ENCODE measurements at regions not wholly inside any gene's neighbourhood (a gene's known extent, or its start where the extent isn't known, plus 50 kb on each side); places are given as distances from the start of the nearest gene placed in this dataset.
"Not testable (repeated sequence)": the region's sequence is repeated elsewhere in the genome, so short reads cannot be mapped to it uniquely, and the experiment has no call there.

DNA sequence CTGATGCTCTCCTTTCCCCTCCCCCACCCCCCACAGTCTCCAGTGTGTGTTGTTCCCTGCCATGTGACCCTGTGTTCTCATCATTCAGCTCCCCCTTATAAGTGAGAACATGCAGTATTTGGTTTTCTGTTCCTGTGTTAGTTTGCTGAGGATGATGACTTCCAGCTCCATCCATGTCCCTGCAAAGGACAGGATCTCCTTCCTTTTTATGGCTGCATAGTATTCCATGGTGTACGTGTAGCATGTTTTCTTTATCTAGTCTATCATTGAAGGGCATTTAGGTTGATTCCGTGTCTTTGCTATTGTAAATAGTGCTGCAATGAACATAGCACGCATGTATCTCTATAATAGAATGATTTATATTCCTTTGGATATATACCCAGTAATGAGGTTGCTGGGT, 162.3 kb downstream of the ERMARD start:
- DNase-seq; H3K27ac ChIP-seq (ENCODE audit: low read depth in 1 of 3, low read length in 2 of 3); H3K36me3 ChIP-seq (ENCODE audit: control insufficient read depth in 3 of 3, insufficient read depth in 2 of 3, low read depth in 1 of 3, low read length in 3 of 3); FAIRE-seq; H3K9me3 ChIP-seq (ENCODE audit: control insufficient read depth in 2 of 2, insufficient read depth in 1 of 2, low read depth in 1 of 2, low read length in 1 of 2); H3K4me3 ChIP-seq (ENCODE audit: low read depth in 1 of 3, low read length in 3 of 3); H3K27me3 ChIP-seq (ENCODE audit: control insufficient read depth in 3 of 3, insufficient read depth in 3 of 3, low read length in 3 of 3); H3K4me1 ChIP-seq (ENCODE audit: control insufficient read depth in 3 of 3, insufficient read depth in 2 of 3, low read depth in 1 of 3, low read length in 2 of 3): not testable (repeated sequence)
- WGBS, 3 donors = 92 to 94% (median 93%) methylated on average over 3 of the region's 3 CpGs

DNA sequence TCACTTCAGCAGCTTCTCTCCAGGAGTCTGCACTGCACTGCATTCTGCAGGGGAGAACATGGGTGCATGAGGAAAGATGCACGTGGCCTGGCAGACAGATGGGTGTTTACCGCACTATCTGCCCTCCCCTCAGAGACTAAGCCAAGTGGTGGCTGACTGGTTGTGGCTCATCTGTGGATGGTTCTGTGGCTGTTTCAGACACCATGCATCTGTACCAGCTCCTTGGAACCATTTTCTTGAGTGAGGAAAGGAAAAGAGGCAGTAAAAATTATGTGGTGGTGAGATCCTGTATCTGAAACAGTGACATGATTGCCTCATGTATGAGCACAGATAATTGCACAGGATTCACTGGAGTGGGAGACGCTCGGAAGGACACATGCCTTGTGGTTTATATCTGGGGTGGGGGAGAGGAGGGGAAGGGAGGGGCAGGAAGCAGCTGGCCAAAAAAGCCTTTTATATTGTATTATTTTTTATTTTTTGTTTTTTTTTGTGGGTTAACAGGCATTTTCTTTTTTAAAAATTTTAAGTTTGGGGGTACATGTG, 161.7 kb downstream of the ERMARD start:
- Histone ChIP-seq H3K4me3 (ENCODE audit: low read depth in 1 of 3, low read length in 3 of 3) (no peak overlapping the region), H3K4me1 (ENCODE audit: control insufficient read depth in 3 of 3, insufficient read depth in 2 of 3, low read depth in 1 of 3, low read length in 2 of 3) (no peaks in the 10 kb centered on the region), H3K9me3 (ENCODE audit: control insufficient read depth in 2 of 2, insufficient read depth in 1 of 2, low read depth in 1 of 2, low read length in 1 of 2) (peaks cover 0 to 1% of the 10 kb centered on the region in 2 donors), H3K27me3 (ENCODE audit: control insufficient read depth in 3 of 3, insufficient read depth in 3 of 3, low read length in 3 of 3) (no peaks in the 10 kb centered on the region), H3K36me3 (ENCODE audit: control insufficient read depth in 3 of 3, insufficient read depth in 2 of 3, low read depth in 1 of 3, low read length in 3 of 3) (no peaks in the 10 kb centered on the region), H3K27ac (ENCODE audit: low read depth in 1 of 3, low read length in 2 of 3) (no peak overlapping the region)
- no peak for FAIRE-seq
- 56 to 70% (median 61%) methylated on average over 4 of the region's 4 CpGs for WGBS, 3 donors
- DNase-seq = no peak

DNA sequence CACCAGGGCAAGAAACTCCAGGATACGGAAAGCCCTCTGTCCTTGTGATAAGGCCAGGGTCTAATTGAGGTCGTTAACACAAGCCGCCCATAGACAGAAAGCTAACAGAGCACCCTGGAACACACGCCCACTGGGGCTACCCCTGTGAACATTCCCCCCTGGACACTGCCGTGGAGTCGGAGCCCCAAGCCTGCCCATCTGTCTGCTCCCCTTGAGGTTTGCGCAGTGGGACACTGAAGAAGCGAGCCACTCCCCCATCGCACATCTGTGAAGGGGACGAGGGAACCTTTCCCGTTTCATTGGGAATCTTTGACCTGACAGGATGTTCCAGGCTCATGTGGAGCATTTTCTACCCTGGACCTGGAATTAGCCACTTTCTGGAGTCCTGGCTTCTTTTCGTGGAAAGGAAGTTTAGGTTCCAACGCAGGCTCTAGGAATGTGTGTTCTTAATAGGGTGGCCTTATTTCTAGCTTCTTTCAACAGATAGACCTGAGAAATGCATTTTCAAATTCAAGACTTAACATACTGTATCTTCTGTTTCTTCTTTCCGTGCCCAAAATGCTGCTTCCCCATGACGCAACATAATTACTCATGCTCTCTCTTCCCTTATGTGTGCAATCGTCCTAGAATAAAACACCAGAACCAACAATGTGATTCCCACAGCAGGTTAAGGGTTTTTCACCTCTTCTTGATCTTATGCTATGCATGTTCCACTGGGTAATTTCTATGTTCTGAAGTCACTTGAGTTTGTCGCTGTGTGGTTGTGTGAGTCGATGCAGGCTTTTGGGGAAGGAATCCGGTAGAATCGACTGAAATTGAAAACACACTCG, 161.1 kb downstream of the ERMARD start:
- no peaks in the 10 kb centered on the region for H3K4me1 ChIP-seq (ENCODE audit: control insufficient read depth in 3 of 3, insufficient read depth in 2 of 3, low read depth in 1 of 3, low read length in 2 of 3)
- 78 to 84% (median 79%) methylated on average over 21 of the region's 21 CpGs for WGBS, 3 donors
- H3K27ac ChIP-seq (ENCODE audit: low read depth in 1 of 3, low read length in 2 of 3) = no peak overlapping the region
- DNase-seq = no peak
- peaks cover 0 to 1% of the 10 kb centered on the region in 2 donors for H3K9me3 ChIP-seq (ENCODE audit: control insufficient read depth in 2 of 2, insufficient read depth in 1 of 2, low read depth in 1 of 2, low read length in 1 of 2)
- no peaks in the 10 kb centered on the region for H3K27me3 ChIP-seq (ENCODE audit: control insufficient read depth in 3 of 3, insufficient read depth in 3 of 3, low read length in 3 of 3)
- no peak overlapping the region for H3K4me3 ChIP-seq (ENCODE audit: low read depth in 1 of 3, low read length in 3 of 3)
- FAIRE-seq = no peak
- H3K36me3 ChIP-seq (ENCODE audit: control insufficient read depth in 3 of 3, insufficient read depth in 2 of 3, low read depth in 1 of 3, low read length in 3 of 3) = no peaks in the 10 kb centered on the region

DNA sequence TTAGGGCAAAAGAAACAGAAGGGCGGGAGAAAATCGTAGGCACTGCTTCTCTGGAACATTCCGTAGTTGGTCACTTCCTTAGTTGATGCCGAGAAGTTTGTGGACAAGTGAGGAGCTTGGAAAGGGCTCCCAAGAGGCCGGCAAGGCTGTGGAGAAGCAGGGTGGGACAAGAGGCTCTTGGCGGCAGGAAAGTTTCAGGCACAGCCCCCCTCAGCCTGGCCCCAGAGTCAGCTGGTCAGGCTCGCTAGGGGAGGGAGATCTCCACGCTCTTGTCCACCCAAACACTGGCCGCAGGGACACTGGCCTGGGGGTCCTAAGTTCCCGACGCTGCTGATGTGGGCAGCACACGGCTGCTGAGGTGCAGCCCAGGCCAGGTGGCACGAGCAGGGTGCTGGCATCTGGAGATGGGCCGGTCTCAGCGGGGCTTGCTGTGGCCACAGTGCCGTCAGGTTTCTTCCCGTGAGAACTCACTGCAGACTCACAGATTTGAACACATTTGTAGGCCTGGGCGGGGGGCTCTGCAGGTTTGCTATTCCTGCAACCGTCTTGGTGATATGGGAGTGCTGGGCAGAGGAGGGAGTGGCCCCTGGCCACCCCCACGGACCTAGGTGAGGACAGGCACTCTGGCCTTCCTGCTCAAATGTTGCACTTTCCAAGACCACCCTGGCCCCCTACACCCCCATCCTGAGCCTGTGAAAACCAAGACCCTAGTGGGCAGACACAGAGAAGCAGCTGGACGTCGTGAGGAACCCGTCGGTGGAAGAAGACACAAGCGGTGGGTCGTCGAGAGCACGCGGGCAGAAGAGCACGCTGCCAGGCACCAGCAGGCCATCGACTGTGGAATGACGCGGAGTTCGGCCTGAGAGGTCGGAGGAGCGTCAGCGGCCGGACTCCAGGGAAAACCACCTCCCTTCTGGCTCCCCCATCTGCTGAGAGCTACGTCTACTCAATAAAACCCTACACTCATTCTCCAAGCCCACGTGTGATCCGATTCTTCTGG, 160.1 kb downstream of the ERMARD start:
- H3K4me1 ChIP-seq (ENCODE audit: control insufficient read depth in 3 of 3, insufficient read depth in 2 of 3, low read depth in 1 of 3, low read length in 2 of 3) = no peaks in the 10 kb centered on the region
- no peak overlapping the region for H3K27ac ChIP-seq (ENCODE audit: low read depth in 1 of 3, low read length in 2 of 3)
- no peaks in the 10 kb centered on the region for H3K27me3 ChIP-seq (ENCODE audit: control insufficient read depth in 3 of 3, insufficient read depth in 3 of 3, low read length in 3 of 3)
- H3K36me3 ChIP-seq (ENCODE audit: control insufficient read depth in 3 of 3, insufficient read depth in 2 of 3, low read depth in 1 of 3, low read length in 3 of 3) = no peaks in the 10 kb centered on the region
- 87 to 90% (median 89%) methylated on average over 41 of the region's 41 CpGs for WGBS, 3 donors
- no peak for DNase-seq
- no peaks in the 10 kb centered on the region for H3K9me3 ChIP-seq (ENCODE audit: control insufficient read depth in 2 of 2, insufficient read depth in 1 of 2, low read depth in 1 of 2, low read length in 1 of 2)
- no peak overlapping the region for H3K4me3 ChIP-seq (ENCODE audit: low read depth in 1 of 3, low read length in 3 of 3)
- FAIRE-seq = no peak

DNA sequence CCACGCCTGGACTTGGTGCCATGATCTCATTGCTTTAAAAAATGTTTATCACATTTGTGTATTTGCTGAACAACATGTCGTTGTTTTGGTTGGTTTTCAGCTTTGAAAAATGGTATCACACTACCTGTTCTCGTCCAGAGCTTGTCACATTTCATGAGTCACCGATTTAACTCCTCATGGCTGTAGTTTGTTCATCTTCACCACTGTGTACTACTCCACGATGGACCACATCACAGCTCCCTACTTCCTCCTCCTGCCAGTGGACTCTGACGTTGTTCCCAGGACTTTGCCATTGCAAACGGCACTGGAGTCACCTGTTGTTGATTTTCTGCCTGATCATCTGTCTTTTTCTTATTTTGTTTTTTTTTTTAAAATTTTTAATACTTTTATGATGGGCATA, 157.7 kb downstream of the ERMARD start:
- no peak overlapping the region for H3K27ac ChIP-seq (ENCODE audit: low read depth in 1 of 3, low read length in 2 of 3)
- H3K4me1 ChIP-seq (ENCODE audit: control insufficient read depth in 3 of 3, insufficient read depth in 2 of 3, low read depth in 1 of 3, low read length in 2 of 3) = peaks cover 0 to 3% (median 0%) of the 10 kb centered on the region in 3 donors
- no peaks in the 10 kb centered on the region for H3K27me3 ChIP-seq (ENCODE audit: control insufficient read depth in 3 of 3, insufficient read depth in 3 of 3, low read length in 3 of 3)
- 58 to 72% (median 60%) methylated on average over 7 of the region's 7 CpGs for WGBS, 3 donors
- no peak overlapping the region for H3K4me3 ChIP-seq (ENCODE audit: low read depth in 1 of 3, low read length in 3 of 3)
- H3K9me3 ChIP-seq (ENCODE audit: control insufficient read depth in 2 of 2, insufficient read depth in 1 of 2, low read depth in 1 of 2, low read length in 1 of 2) = no peaks in the 10 kb centered on the region
- no peak for DNase-seq
- FAIRE-seq = no peak
- H3K36me3 ChIP-seq (ENCODE audit: control insufficient read depth in 3 of 3, insufficient read depth in 2 of 3, low read depth in 1 of 3, low read length in 3 of 3) = no peaks in the 10 kb centered on the region

DNA sequence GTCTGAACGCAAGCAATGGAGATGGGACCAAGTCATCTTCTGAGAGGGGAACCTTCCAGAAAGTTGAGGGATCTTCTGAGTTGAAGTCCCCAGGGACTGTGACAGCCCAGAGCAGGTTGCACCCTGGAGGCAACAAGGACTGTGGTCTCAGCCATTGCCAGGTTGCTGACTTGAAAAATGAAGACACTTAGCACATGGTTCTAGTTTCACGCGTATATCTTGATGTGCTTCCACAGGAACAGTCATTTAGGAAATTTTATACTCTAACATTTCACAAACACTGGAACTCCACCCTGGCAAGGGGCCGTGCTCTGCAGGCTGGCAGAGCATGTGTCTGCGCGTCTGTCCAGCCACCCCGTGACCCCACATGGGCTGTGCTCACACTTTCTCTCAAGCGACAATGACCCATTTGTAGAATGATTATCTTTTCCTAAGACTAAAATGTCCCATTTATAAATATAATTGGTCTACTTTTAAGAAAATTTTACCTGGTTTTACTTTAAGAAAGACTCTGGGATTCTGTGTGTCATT, 157.0 kb downstream of the ERMARD start:
- Histone ChIP-seq H3K4me3 (ENCODE audit: low read depth in 1 of 3, low read length in 3 of 3) (no peak overlapping the region), H3K27me3 (ENCODE audit: control insufficient read depth in 3 of 3, insufficient read depth in 3 of 3, low read length in 3 of 3) (no peaks in the 10 kb centered on the region), H3K9me3 (ENCODE audit: control insufficient read depth in 2 of 2, insufficient read depth in 1 of 2, low read depth in 1 of 2, low read length in 1 of 2) (no peaks in the 10 kb centered on the region), H3K4me1 (ENCODE audit: control insufficient read depth in 3 of 3, insufficient read depth in 2 of 3, low read depth in 1 of 3, low read length in 2 of 3) (peaks cover 0 to 3% (median 0%) of the 10 kb centered on the region in 3 donors), H3K36me3 (ENCODE audit: control insufficient read depth in 3 of 3, insufficient read depth in 2 of 3, low read depth in 1 of 3, low read length in 3 of 3) (no peaks in the 10 kb centered on the region), H3K27ac (ENCODE audit: low read depth in 1 of 3, low read length in 2 of 3) (no peak overlapping the region)
- no peak for FAIRE-seq
- DNase-seq = no peak
- WGBS, 3 donors = 87 to 92% (median 90%) methylated on average over 8 of the region's 8 CpGs

DNA sequence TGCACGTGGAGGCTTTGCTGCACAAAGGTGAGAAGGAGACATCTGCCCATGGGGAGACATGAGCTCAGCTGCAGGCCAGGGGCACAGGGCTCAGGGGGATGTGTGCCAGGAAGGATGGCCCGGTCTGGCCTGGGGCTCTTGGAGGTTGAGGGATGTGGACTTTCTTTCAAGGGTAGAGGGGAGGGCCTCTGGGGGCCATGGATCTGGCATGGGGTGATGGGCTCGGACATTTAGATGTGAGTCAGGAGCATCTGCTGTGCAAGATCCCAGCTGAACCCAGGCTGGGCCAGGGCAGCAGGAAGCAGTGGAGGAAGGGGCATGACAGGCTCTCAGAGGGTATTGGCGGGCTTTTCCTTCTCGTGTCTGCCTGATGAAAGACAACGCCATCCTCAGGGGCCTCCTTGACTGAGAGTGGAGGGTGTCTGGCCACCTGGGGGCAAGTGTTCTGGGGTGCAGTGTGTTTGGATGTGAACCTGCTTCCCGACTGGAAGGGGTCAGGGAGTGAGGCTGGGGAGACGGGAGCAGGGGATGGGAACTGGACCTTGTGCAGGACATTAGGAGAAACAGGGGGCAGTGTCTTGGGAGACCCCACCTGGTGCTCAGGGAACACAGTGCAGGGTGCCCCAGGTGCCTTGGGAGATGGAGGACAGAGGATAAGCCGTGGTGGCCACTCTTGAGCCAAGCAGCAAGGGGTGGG, 156.1 kb downstream of the ERMARD start:
- Histone ChIP-seq H3K27ac (ENCODE audit: low read depth in 1 of 3, low read length in 2 of 3) (no peak overlapping the region), H3K9me3 (ENCODE audit: control insufficient read depth in 2 of 2, insufficient read depth in 1 of 2, low read depth in 1 of 2, low read length in 1 of 2) (no peaks in the 10 kb centered on the region), H3K4me3 (ENCODE audit: low read depth in 1 of 3, low read length in 3 of 3) (no peak overlapping the region), H3K27me3 (ENCODE audit: control insufficient read depth in 3 of 3, insufficient read depth in 3 of 3, low read length in 3 of 3) (no peaks in the 10 kb centered on the region), H3K4me1 (ENCODE audit: control insufficient read depth in 3 of 3, insufficient read depth in 2 of 3, low read depth in 1 of 3, low read length in 2 of 3) (peaks cover 0 to 3% (median 0%) of the 10 kb centered on the region in 3 donors), H3K36me3 (ENCODE audit: control insufficient read depth in 3 of 3, insufficient read depth in 2 of 3, low read depth in 1 of 3, low read length in 3 of 3) (no peaks in the 10 kb centered on the region)
- 74 to 76% (median 74%) methylated on average over 8 to 9 of the region's 9 CpGs for WGBS, 3 donors
- DNase-seq = no peak
- FAIRE-seq = no peak

All from small intestine (tissue), 7 donors.